Mesodermal cell (in vitro differentiated cells): ENCODE measurements at regions not wholly inside any gene's neighbourhood (a gene's known extent, or its start where the extent isn't known, plus 50 kb on each side); places are given as distances from the start of the nearest gene placed in this dataset.
"Not testable (repeated sequence)": the region's sequence is repeated elsewhere in the genome, so short reads cannot be mapped to it uniquely, and the experiment has no call there.

Experiments used
- H3K27ac ChIP-seq: 2 replicates; pipeline ENCODE4 v1.7.0; 2013; ENCODE audit warnings: mild to moderate bottlenecking, low read depth, low read length, moderate library complexity; ENCODE audit not compliant: severe bottlenecking
- H3K36me3 ChIP-seq: 2 replicates; pipeline ENCODE4 v1.7.1; 2013; ENCODE audit warnings: mild to moderate bottlenecking, low read length, moderate library complexity; ENCODE audit not compliant: control insufficient read depth, insufficient read depth
- H3K4me1 ChIP-seq: one replicate; pipeline ENCODE4 v1.7.1; 2013; ENCODE audit warnings: mild to moderate bottlenecking, low read length; ENCODE audit not compliant: insufficient read depth, control insufficient read depth, poor library complexity, severe bottlenecking
- H3K4me3 ChIP-seq: 2 replicates; pipeline ENCODE4 v1.7.0; 2013; ENCODE audit warnings: low read length, control low read depth, mild to moderate bottlenecking; ENCODE audit not compliant: insufficient read depth, poor library complexity, severe bottlenecking; ENCODE audit errors: extremely low read depth
- H3K9me3 ChIP-seq: 2 replicates; pipeline ENCODE4 v1.7.1; 2013; ENCODE audit warnings: mild to moderate bottlenecking, low read length, moderate library complexity; ENCODE audit not compliant: control insufficient read depth
- WGBS, 2 experiments: methylation state at CpG; one replicate each; pipeline ENCODE4 v1.1.5; 2013; ENCODE audit warnings: missing lambda C conversion rate in 2 of 2; ENCODE audit not compliant: insufficient coverage in 2 of 2; 5-methylcytosine and 5-hydroxymethylcytosine counted together

DNA sequence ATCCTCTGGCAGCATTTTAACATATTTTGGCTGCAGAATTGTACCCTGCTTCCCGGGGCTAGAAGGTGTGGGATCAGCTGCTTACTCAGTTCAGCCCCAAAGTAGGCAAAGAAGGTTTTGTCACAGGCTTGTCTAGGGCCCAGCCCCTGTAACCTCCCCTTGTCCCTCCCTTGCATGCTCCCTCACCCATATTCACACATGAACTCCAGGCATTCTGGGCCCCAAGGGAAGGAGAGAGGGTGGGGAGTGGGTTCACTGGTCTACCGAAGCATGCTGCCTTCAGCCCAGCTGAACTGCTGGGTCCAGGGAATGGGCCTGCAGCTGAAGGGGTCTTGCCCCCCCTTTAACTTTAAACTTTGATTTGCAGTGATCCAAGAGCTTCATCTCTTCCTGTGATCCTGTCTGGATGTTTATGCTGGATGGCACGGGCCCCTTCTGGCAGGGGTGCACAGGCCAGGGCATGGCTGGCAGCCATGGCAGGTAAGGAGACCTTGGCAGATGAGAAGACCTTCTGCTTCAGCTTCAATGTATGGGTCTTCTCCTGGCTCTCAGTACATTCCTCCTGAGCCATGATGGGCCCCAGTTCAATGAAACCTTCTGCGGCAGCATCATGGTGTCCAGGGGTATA lies 513.6 kb upstream of the WSB1 start:
- WGBS, 2 experiments, result 81 to 88% methylated on average over 3 to 4 of the region's 4 CpGs
- peaks cover 43% of the 10 kb centered on the region for H3K9me3 ChIP-seq

DNA sequence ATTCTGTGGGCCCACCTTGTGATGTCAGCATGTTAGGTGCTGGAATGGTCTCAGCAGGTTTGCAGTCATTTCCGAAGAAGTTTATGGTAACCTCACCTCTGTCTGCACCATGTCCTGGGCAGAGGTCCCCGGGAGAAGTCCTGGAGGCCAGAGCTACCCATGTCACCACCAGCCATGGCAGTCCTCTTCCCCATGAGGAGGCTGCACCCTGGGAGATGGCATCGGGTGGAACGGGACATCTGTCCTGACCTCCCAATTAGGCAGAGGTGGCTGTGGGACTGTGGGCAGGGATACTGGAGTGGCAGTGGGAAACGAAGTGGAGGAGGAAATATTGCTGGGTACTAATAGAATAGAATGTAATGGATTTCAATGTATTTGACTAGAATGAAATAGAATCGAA lies 511.8 kb upstream of the WSB1 start:
- H3K4me3 ChIP-seq, result no peak overlapping the region
- H3K36me3 ChIP-seq, result no peaks in the 10 kb centered on the region
- peaks cover 62% of the 10 kb centered on the region for H3K9me3 ChIP-seq
- 59 to 69% methylated on average over 4 to 5 of the region's 6 CpGs for WGBS, 2 experiments
- no peaks in the 10 kb centered on the region for H3K4me1 ChIP-seq
- H3K27ac ChIP-seq, result no peak overlapping the region

More for the DNA sequence above, 513.6 kb upstream of the WSB1 start:
- H3K4me3 ChIP-seq, H3K27ac ChIP-seq, H3K4me1 ChIP-seq, H3K36me3 ChIP-seq: not testable (repeated sequence)

DNA sequence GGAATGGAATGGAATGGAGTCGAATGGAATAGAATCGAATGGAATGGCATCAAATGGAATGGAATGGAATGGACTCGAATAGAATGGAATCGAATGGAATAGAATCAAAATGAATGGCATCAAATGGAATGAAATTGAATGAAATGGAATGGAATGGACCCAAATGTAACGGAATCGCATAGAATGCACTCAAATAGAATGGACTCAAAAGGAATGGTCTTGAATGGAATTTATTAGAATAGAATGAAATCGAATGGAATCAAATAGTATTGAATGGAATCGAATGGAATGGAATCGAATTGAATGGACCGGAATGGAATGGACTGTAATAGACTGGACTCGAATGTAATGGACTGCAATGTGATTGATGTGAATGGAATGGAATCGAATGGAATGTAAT lies 501.4 kb upstream of the WSB1 start:
- H3K4me3 ChIP-seq, result no peak overlapping the region
- peaks cover 92% of the 10 kb centered on the region for H3K9me3 ChIP-seq
- H3K27ac ChIP-seq, result no peak overlapping the region
- H3K36me3 ChIP-seq, result no peaks in the 10 kb centered on the region
- H3K4me1 ChIP-seq, result no peaks in the 10 kb centered on the region
- 76 to 81% methylated on average over 12 of the region's 12 CpGs for WGBS, 2 experiments

DNA sequence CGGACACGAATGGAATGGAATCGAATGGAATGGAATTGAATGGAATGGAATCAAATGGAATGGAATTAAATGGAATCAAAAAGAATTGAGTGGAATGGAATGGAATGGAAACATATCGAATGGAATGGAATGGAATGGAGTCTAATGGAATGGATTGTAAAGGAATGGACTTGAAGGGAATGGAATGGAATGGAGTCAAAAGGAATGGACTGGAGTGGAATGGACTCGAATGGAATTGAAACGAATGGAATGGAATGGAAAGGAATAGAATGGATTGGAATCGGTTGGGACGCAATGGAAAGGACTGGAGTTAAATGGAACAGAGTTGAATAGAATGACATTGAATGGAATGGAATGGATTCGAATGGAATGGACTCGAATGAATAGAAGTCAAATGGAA lies 486.9 kb upstream of the WSB1 start:
- no peaks in the 10 kb centered on the region for H3K36me3 ChIP-seq
- WGBS, 2 experiments, result 77 to 79% methylated on average over 10 of the region's 10 CpGs
- H3K27ac ChIP-seq, result no peak overlapping the region
- H3K9me3 ChIP-seq, result peaks cover 72% of the 10 kb centered on the region
- H3K4me1 ChIP-seq, result no peaks in the 10 kb centered on the region
- no peak overlapping the region for H3K4me3 ChIP-seq

DNA sequence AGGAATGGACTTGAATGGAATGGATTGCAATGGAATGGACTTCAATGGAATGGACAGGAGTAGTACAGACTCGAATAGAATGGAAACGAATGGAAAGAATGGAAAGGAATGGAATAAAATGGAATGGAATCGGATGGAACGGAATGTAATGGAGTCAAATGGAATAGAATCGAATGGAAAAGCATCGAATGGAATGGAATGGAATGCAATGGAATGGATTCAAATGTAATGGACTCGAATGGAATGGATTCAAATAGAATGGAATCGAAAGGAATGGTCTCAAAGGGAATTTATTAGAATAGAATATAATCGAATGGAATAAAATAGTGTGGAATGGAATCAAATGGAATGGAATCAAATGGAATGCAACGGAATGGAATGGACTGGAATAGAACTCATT lies 484.9 kb upstream of the WSB1 start:
- WGBS, 2 experiments, result 68 to 70% methylated on average over 10 of the region's 10 CpGs
- Histone ChIP-seq H3K4me1 (no peaks in the 10 kb centered on the region), H3K4me3 (no peak overlapping the region), H3K36me3 (no peaks in the 10 kb centered on the region), H3K27ac (no peak overlapping the region), H3K9me3 (peaks cover 70% of the 10 kb centered on the region)

DNA sequence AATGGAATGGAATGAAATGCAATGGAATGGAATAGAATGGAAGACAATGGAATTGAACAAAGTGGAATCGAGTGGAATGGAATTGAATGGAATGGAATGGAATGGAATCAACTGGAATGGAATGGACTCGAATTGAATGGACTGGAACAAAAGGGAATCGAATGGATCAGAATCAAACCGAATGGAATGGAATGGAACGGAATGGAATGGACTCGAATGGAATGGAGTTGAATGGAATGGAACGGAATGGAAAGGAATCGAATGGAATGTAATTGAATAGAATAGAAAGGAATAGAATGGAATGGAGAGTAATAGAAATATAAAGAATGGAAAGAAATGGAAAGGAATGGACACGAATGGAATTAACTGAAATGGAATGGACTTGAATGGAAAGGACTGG lies 475.2 kb upstream of the WSB1 start:
- Histone ChIP-seq H3K4me3 (no peak overlapping the region), H3K4me1 (no peaks in the 10 kb centered on the region), H3K36me3 (no peaks in the 10 kb centered on the region), H3K9me3 (peaks cover 92% of the 10 kb centered on the region), H3K27ac (no peak overlapping the region)
- WGBS, 2 experiments, result 76 to 79% methylated on average over 9 of the region's 9 CpGs
